PC-9 (cell line): ENCODE measurements at regions not wholly inside any gene's neighbourhood (a gene's known extent, or its start where the extent isn't known, plus 50 kb on each side); places are given as distances from the start of the nearest gene placed in this dataset.

Source experiments
- BruUV-seq: library from RNA; stranded (reverse); fragments of 400-500 nt; replicated peaks from 2 replicates; lab custom pipeline; 2021; lab: Mats Ljungman, UMichigan
- CTCF ChIA-PET: fragments of 300-600 bp; sonication (Branson Sonifier 250); formaldehyde crosslinking; loops from one replicate; lab custom pipeline; 2022; ENCODE audit warnings: antibody characterized with exemption; lab: Charles Lee
- POLR2A ChIA-PET: fragments of 300-600 bp; sonication (Branson Sonifier 250); formaldehyde crosslinking; loops from one replicate; lab custom pipeline; 2022; ENCODE audit warnings: antibody characterized with exemption; ENCODE audit not compliant: unreplicated experiment; lab: Charles Lee
- DNase-seq, 2 experiments: peaks; one replicate each; pipeline versions ENCODE4 v3.0.0 to v3.0.0-alpha.2; 2015 to 2022; ENCODE audit warnings: mixed read lengths in 1 of 2
- H2AFZ ChIP-seq: fragments of 200-600 bp; sonication (generic); 2 replicates; pipeline ENCODE4 v1.8.1; 2017; ENCODE audit warnings: antibody characterized with exemption
- H3F3A ChIP-seq: fragments of 200-600 bp; sonication (generic); 2 replicates; pipeline ENCODE4 v1.8.1; 2017; ENCODE audit warnings: antibody characterized with exemption, mild to moderate bottlenecking, low read depth; ENCODE audit not compliant: insufficient read depth
- H3K27ac ChIP-seq: fragments of 200-600 bp; sonication (generic); 2 replicates; pipeline ENCODE4 v1.6.1; 2016; ENCODE audit warnings: mixed run types
- H3K27me3 ChIP-seq: fragments of 200-600 bp; sonication (generic); 2 replicates; pipeline ENCODE4 v1.6.1; 2016; ENCODE audit warnings: low read depth, mixed run types; ENCODE audit not compliant: insufficient read depth
- H3K36me3 ChIP-seq: fragments of 200-600 bp; sonication (generic); 2 replicates; pipeline ENCODE4 v1.6.1; 2016; ENCODE audit warnings: low read depth, mixed run types
- H3K4me1 ChIP-seq: fragments of 200-600 bp; sonication (generic); replicated peaks from 2 replicates; pipeline ENCODE4 v1.6.1; 2016; ENCODE audit warnings: mixed run types; ENCODE audit not compliant: insufficient read depth
- H3K4me2 ChIP-seq: fragments of 200-600 bp; sonication (generic); 2 replicates; pipeline ENCODE4 v1.6.1; 2017; ENCODE audit warnings: mixed run types
- H3K4me3 ChIP-seq: fragments of 200-600 bp; sonication (generic); 2 replicates; pipeline ENCODE4 v1.6.1; 2016; ENCODE audit warnings: mixed run types
- H3K79me2 ChIP-seq: fragments of 200-600 bp; sonication (generic); 2 replicates; pipeline ENCODE4 v1.6.1; 2017; ENCODE audit warnings: low read depth, mixed run types
- H3K9me2 ChIP-seq: fragments of 200-600 bp; sonication (generic); 2 replicates; pipeline ENCODE4 v1.8.1; 2017; ENCODE audit warnings: mild to moderate bottlenecking; ENCODE audit not compliant: insufficient read depth
- H3K9me3 ChIP-seq: fragments of 200-600 bp; sonication (generic); 2 replicates; pipeline ENCODE4 v1.8.1; 2016; ENCODE audit warnings: low read depth; ENCODE audit not compliant: insufficient read depth
- H4K20me1 ChIP-seq: fragments of 200-600 bp; sonication (generic); 2 replicates; pipeline ENCODE4 v1.8.1; 2017; ENCODE audit not compliant: insufficient read depth
- EZH2 ChIP-seq: fragments of 200-600 bp; sonication (generic); IDR thresholded peaks from 2 replicates; pipeline ENCODE4 v1.8.0; 2017; ENCODE audit warnings: antibody characterized with exemption, low read depth
- intact Hi-C: fragments of 100-400 bp; cut with micrococcal nuclease; formaldehyde crosslinking; loops from one replicate; pipeline ENCODE4 v1.10.0; 2022; ENCODE audit not compliant: unreplicated experiment
- TF ChIP-seq, protein P1 (sequence below): fragments of 200-600 bp; sonication (generic); conservative IDR thresholded peaks from 2 replicates; pipeline ENCODE4 v1.6.1; 2017; ENCODE audit warnings: mixed run types, antibody characterized with exemption, mild to moderate bottlenecking, moderate library complexity

DNA sequence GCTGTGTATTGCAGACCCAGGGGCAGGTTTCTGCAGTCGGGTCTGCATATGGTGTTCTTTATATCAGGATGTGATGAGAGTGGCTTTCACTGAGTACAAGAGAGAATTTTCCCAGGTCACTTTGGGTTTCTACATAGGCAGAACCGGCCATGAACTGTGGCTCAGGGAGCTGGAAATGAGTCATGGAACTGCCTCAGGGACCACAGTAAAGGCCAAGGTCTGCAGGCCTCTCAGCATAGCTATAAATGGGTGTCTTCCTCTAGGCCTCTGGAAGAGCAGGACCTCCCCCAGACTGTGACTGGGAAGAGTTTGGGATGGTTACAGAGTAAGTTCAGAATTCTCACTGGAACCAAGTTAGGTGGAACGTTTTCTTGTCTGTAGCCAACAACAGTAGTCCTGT lies 51.8 kb upstream of the ZNF681 start:
- Histone ChIP-seq H3K27me3 (no peaks in the 10 kb centered on the region), H3K4me3 (no peak overlapping the region), H2AFZ (no peak overlapping the region), H3K4me2 (no peak overlapping the region), H3K79me2 (no peaks in the 10 kb centered on the region), H3K9me3 (peaks cover 17% of the 10 kb centered on the region), H3K9me2 (no peaks in the 10 kb centered on the region), H3F3A (peaks cover 6% of the 10 kb centered on the region; the same call in 1 of the 2 replicates), H3K4me1 (no peaks in the 10 kb centered on the region), H4K20me1 (no peaks in the 10 kb centered on the region), H3K36me3 (peaks cover 17% of the 10 kb centered on the region), H3K27ac (no peak overlapping the region)
- CTCF ChIA-PET = no interaction called here
- POLR2A ChIA-PET = no interaction called here
- no peak for DNase-seq
- TF ChIP-seq, protein P1, sequence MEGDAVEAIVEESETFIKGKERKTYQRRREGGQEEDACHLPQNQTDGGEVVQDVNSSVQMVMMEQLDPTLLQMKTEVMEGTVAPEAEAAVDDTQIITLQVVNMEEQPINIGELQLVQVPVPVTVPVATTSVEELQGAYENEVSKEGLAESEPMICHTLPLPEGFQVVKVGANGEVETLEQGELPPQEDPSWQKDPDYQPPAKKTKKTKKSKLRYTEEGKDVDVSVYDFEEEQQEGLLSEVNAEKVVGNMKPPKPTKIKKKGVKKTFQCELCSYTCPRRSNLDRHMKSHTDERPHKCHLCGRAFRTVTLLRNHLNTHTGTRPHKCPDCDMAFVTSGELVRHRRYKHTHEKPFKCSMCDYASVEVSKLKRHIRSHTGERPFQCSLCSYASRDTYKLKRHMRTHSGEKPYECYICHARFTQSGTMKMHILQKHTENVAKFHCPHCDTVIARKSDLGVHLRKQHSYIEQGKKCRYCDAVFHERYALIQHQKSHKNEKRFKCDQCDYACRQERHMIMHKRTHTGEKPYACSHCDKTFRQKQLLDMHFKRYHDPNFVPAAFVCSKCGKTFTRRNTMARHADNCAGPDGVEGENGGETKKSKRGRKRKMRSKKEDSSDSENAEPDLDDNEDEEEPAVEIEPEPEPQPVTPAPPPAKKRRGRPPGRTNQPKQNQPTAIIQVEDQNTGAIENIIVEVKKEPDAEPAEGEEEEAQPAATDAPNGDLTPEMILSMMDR = no peak
- no peak for TF ChIP-seq EZH2
- no TSS peak for BruUV-seq
- intact Hi-C loops = no loop called here
